ENCODE measurements at regions not wholly inside any gene's neighbourhood (a gene's known extent, or its start where the extent isn't known, plus 50 kb on each side); places are given as distances from the start of the nearest gene placed in this dataset.

DNA sequence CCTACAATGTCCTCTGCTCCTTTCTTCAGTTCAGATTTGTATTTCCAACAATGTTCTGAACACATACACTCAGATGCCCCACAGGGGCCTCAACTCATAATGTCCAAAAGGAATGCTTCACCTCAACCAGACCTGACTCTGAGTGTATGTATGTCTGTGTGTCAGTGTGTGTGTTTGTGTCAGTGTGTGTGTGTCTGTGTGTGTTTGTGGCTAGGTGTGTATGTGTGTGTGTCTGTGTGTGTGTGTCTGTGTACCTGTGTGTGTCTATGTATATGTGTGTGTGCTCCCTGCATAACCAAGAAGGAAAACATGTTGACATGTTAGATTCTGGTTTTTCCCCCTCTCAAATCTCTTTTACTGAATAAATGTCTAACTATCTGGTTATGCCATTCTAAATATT, 87.3 kb upstream of the PCSK1 start:
- no peak overlapping the region for H3K18ac ChIP-seq (ENCODE audit: extremely low read depth, low read length)
- TF ChIP-seq POLR2AphosphoS5 (IDR thresholded peaks at IDR 0.05; ENCODE audit: low read depth, low read length): no peak
- no peaks in the 10 kb centered on the region for H4K20me1 ChIP-seq (replicated peaks in 1 of 2; ENCODE audit: control insufficient read depth in 1 of 2, insufficient read depth in 2 of 2, low read length in 2 of 2)
- DNase-seq (ENCODE audit: low read depth in 1 of 2, low spot score in 2 of 2) (no peak), FAIRE-seq (no peak)
- H4K8ac ChIP-seq (ENCODE audit: extremely low read depth, insufficient read depth, low read length): no peak overlapping the region
- no peak overlapping the region for H3K23ac ChIP-seq (ENCODE audit: insufficient read length)
- no peak overlapping the region for H3K9ac ChIP-seq (replicated peaks in 1 of 4; ENCODE audit: extremely low read depth in 1 of 4, low read depth in 3 of 4, low read length in 3 of 4)
- no peak overlapping the region for H2BK120ac ChIP-seq (replicated peaks; ENCODE audit: low read depth, low read length)
- no peak overlapping the region for H3K27ac ChIP-seq (ENCODE audit: low read depth, low read length)
- no peaks in the 10 kb centered on the region for H3K79me1 ChIP-seq (ENCODE audit: low read depth, low read length)
- POLR2A ChIA-PET (ENCODE audit: partially characterized antibody): no interaction called here
- H3K4me3 ChIP-seq (ENCODE audit: extremely low read depth in 1 of 4, insufficient read depth in 2 of 4, low read depth in 3 of 4, low read length in 4 of 4): no peak overlapping the region
- no peaks in the 10 kb centered on the region for H3K27me3 ChIP-seq (replicated peaks in 1 of 4; ENCODE audit: control insufficient read depth in 3 of 4, extremely low read depth in 1 of 4, insufficient read depth in 3 of 4, low read length in 3 of 4)
- no peaks in the 10 kb centered on the region for H3K36me3 ChIP-seq (ENCODE audit: control insufficient read depth in 2 of 4, insufficient read depth in 4 of 4, low read length in 3 of 4)
- no peak overlapping the region for H3K14ac ChIP-seq (ENCODE audit: insufficient read length)
- no peak overlapping the region for H2BK15ac ChIP-seq (ENCODE audit: low read length)
- H2BK20ac ChIP-seq (ENCODE audit: low read length): no peak overlapping the region
- H3K4ac ChIP-seq (replicated peaks; ENCODE audit: insufficient read length, low read depth, low read length): no peak overlapping the region
- CTCF ChIA-PET (ENCODE audit: partially characterized antibody): no interaction called here
- H3K79me2 ChIP-seq (ENCODE audit: control insufficient read depth in 1 of 2, insufficient read depth in 2 of 2, low read length in 2 of 2): no peaks in the 10 kb centered on the region
- no peak overlapping the region for H4K5ac ChIP-seq (ENCODE audit: insufficient read length, low read depth, low read length)
- H3K56ac ChIP-seq (replicated peaks; ENCODE audit: insufficient read length, low read depth, low read length): no peak overlapping the region
- no peak overlapping the region for H2BK5ac ChIP-seq (ENCODE audit: low read depth, low read length)
- H2AK5ac ChIP-seq (ENCODE audit: low read depth, low read length): peak overlapping the region; percentile 58; the same call in 1 of the 2 replicates
- H2AFZ ChIP-seq (ENCODE audit: low read length): no peak overlapping the region
- H3K4me2 ChIP-seq (ENCODE audit: insufficient read depth in 1 of 2, low read depth in 2 of 2, low read length in 2 of 2): no peak overlapping the region
- H3K4me1 ChIP-seq (replicated peaks in 1 of 4; ENCODE audit: control insufficient read depth in 3 of 4, insufficient read depth in 4 of 4, low read length in 3 of 4): no peaks in the 10 kb centered on the region
- peaks cover 2% of the 10 kb centered on the region; the same call in 1 of the 2 replicates for H3K23me2 ChIP-seq (ENCODE audit: low read depth, low read length)
- H3K9me3 ChIP-seq (ENCODE audit: insufficient read depth in 2 of 2, low read depth in 1 of 2, low read length in 1 of 2): no peaks in the 10 kb centered on the region
- H4K91ac ChIP-seq (replicated peaks; ENCODE audit: insufficient read length, low read length): no peak overlapping the region
- H2BK12ac ChIP-seq (ENCODE audit: low read depth, low read length): no peak overlapping the region

Data from H1 (cell line).